ENCODE measurements at regions not wholly inside any gene's neighbourhood (a gene's known extent, or its start where the extent isn't known, plus 50 kb on each side); places are given as distances from the start of the nearest gene placed in this dataset.

- no peak overlapping the region for H3K4me3 ChIP-seq (ENCODE audit: insufficient read depth, low read depth, low read length)
- H3K14ac ChIP-seq (replicated peaks; ENCODE audit: low read depth, low read length) = no peak overlapping the region
- dilution Hi-C loops (cut with HindIII; ENCODE audit: low sequenced_read_pairs, unreplicated experiment) = no loop called here
- WGBS, 2 experiments (ENCODE audit: extremely low coverage in 2 of 2, insufficient read length in 1 of 2) = no CpG with 5 or more reads among the region's 2 CpGs
- intact Hi-C loops (cut with micrococcal nuclease) = no loop called here
- H2AFZ ChIP-seq (replicated peaks; ENCODE audit: low read length, poor library complexity) = no peak overlapping the region
- BruUV-seq (replicated peaks) = no TSS peak
- H4K91ac ChIP-seq (ENCODE audit: insufficient read depth, low read depth, low read length) = no peak overlapping the region
- no peak overlapping the region for H3K4me2 ChIP-seq (ENCODE audit: low read depth, low read length)
- ChIA-PET CTCF (no interaction called here), POLR2A (ENCODE audit: unreplicated experiment) (no interaction called here)
- H4K5ac ChIP-seq (ENCODE audit: low read depth, low read length) = no peak overlapping the region
- no peak overlapping the region for H4K8ac ChIP-seq (ENCODE audit: low read depth in 2 of 2, low read length in 2 of 2)
- no peaks in the 10 kb centered on the region for H4K20me1 ChIP-seq (ENCODE audit: insufficient read depth, low read length)
- no peaks in the 10 kb centered on the region for H3K9me3 ChIP-seq (ENCODE audit: control insufficient read depth, insufficient read depth, low read length)
- H3K23ac ChIP-seq (ENCODE audit: low read depth, low read length) = no peak overlapping the region
- H2BK120ac ChIP-seq (ENCODE audit: low read depth, low read length) = no peak overlapping the region
- H3K36me3 ChIP-seq (ENCODE audit: control insufficient read depth, insufficient read depth, low read length) = no peaks in the 10 kb centered on the region
- TF ChIP-seq MXI1 (IDR thresholded peaks at IDR 0.05; ENCODE audit: borderline replicate concordance, low read depth, low read length) = no peak
- no peak for TF ChIP-seq CHD1 (IDR thresholded peaks at IDR 0.05; ENCODE audit: low read depth, low read length)
- no peak for TF ChIP-seq RAD21 (IDR thresholded peaks at IDR 0.05; ENCODE audit: low read length)
- TF ChIP-seq NFE2L2 (IDR thresholded peaks at IDR 0.05; ENCODE audit: low read depth, low read length) = no peak
- no peak for TF ChIP-seq CEBPB (IDR thresholded peaks at IDR 0.05; ENCODE audit: low read depth, low read length)
- no peak for TF ChIP-seq RCOR1 (IDR thresholded peaks at IDR 0.05; ENCODE audit: insufficient replicate concordance, low read length)
- no peak for TF ChIP-seq BHLHE40 (IDR thresholded peaks at IDR 0.05; ENCODE audit: low read depth, low read length)
- no peak for TF ChIP-seq RFX5 (IDR thresholded peaks at IDR 0.05; ENCODE audit: low read depth, low read length)
- no peak for TF ChIP-seq FOS (IDR thresholded peaks at IDR 0.05; ENCODE audit: low read depth, low read length)
- TF ChIP-seq MAFK (IDR thresholded peaks at IDR 0.05; ENCODE audit: low read depth, low read length) = no peak
- no peak for TF ChIP-seq ELK1 (IDR thresholded peaks at IDR 0.05; ENCODE audit: borderline replicate concordance, low read depth, low read length)
- no peak for TF ChIP-seq CTCF (conservative IDR thresholded peaks at IDR 0.05; ENCODE audit: low read depth, low read length)
- TF ChIP-seq MAZ (IDR thresholded peaks at IDR 0.05; ENCODE audit: borderline replicate concordance, low read depth, low read length) = no peak
- TF ChIP-seq SMC3 (IDR thresholded peaks at IDR 0.05; ENCODE audit: low read depth, low read length) = no peak
- no peak for TF ChIP-seq USF2 (IDR thresholded peaks at IDR 0.05; ENCODE audit: low read depth, low read length)
- TF ChIP-seq POLR2A (IDR thresholded peaks at IDR 0.05; ENCODE audit: low read depth, low read length) = no peak
- no peak overlapping the region for H2BK5ac ChIP-seq (ENCODE audit: low read depth, low read length, poor library complexity, severe bottlenecking)
- no peak overlapping the region for H2AK9ac ChIP-seq (replicated peaks; ENCODE audit: low read depth, low read length, poor library complexity)
- no peak overlapping the region for H2BK20ac ChIP-seq (ENCODE audit: low read depth, low read length)
- no peak overlapping the region for H3K18ac ChIP-seq (ENCODE audit: low read depth, low read length)
- DNase-seq (no peak), ATAC-seq (ENCODE audit: low read depth) (no peak)
- H2AK5ac ChIP-seq (ENCODE audit: low read depth, low read length) = no peak overlapping the region
- no peak overlapping the region for H3K56ac ChIP-seq (ENCODE audit: extremely low read depth, insufficient read depth, low read length)
- H3K9ac ChIP-seq (ENCODE audit: low read depth, low read length) = no peak overlapping the region
- no peaks in the 10 kb centered on the region for H3K79me1 ChIP-seq (ENCODE audit: low read depth in 1 of 2, low read length in 2 of 2)
- H3K27me3 ChIP-seq (ENCODE audit: control insufficient read depth, insufficient read depth, low read length) = no peaks in the 10 kb centered on the region
- H3K9me1 ChIP-seq (ENCODE audit: insufficient read depth, low read length) = no peaks in the 10 kb centered on the region
- H3K4ac ChIP-seq (ENCODE audit: low read depth, low read length) = no peak overlapping the region
- H3K4me1 ChIP-seq (ENCODE audit: control insufficient read depth, insufficient read depth, low read length) = no peaks in the 10 kb centered on the region
- H3K27ac ChIP-seq (ENCODE audit: insufficient read depth, low read length) = no peak overlapping the region
- H2BK15ac ChIP-seq (ENCODE audit: low read depth, low read length) = no peak overlapping the region
- in situ Hi-C loops (cut with MboI; ENCODE audit: low sequenced_read_pairs) = no loop called here
These were observed 173.2 kb upstream of the TRPC7 start for GRCh38 chr5:136538534-136538933.

Data from IMR-90 (cell line).